ENCODE measurements at regions not wholly inside any gene's neighbourhood (a gene's known extent, or its start where the extent isn't known, plus 50 kb on each side); places are given as distances from the start of the nearest gene placed in this dataset.

DNA sequence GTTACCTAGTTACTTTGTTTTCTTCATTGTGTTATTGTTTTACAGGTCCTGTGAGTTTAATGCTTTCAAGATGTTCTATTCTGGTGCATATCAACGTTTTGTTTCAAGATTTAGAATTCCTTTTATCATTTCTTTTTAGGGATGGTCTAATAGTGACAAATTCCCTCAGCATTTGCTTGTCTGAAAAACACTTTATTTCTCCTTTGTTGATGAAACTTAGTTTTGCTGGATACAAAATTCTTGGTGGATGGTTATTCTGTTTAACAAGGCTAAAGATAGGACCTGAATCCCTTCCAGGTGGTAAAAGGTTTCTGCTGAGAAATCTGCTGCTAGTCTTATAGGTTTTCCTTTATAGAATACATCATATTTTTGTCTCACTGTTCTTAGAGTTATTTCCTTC, 102.3 kb downstream of the RND3 start:
- intact Hi-C loops (cut with micrococcal nuclease): no loop called here
- ATAC-seq (no peak), DNase-seq (no peak)
- CTCF ChIA-PET: no interaction called here
- Histone ChIP-seq H3K4me3 (ENCODE audit: low read length) (no peak overlapping the region), H3K27me3 (ENCODE audit: low read length) (no peaks in the 10 kb centered on the region), H3K27ac (ENCODE audit: low read length) (no peak overlapping the region), H3K36me3 (ENCODE audit: low read depth, low read length) (no peaks in the 10 kb centered on the region), H4K20me1 (ENCODE audit: low read length) (no peaks in the 10 kb centered on the region), H3F3A (ENCODE audit: low read length, unreplicated experiment) (no peaks in the 10 kb centered on the region), H2AFZ (ENCODE audit: low read length) (no peak overlapping the region), H3K4me1 (ENCODE audit: insufficient read depth, low read length) (no peaks in the 10 kb centered on the region), H3K9me3 (ENCODE audit: low read length) (peaks cover 7% of the 10 kb centered on the region; the same call in 1 of the 2 replicates), H3K4me2 (ENCODE audit: low read length) (no peak overlapping the region), H3K9me2 (replicated peaks; ENCODE audit: low read length) (no peaks in the 10 kb centered on the region), H3K79me2 (ENCODE audit: low read length) (no peaks in the 10 kb centered on the region), H3K9ac (ENCODE audit: low read length) (no peak overlapping the region)
- TF ChIP-seq EZH2phosphoT487 (IDR thresholded peaks at IDR 0.05; ENCODE audit: borderline replicate concordance, low read length) (no peak), EZH2 (IDR thresholded peaks at IDR 0.05; ENCODE audit: low read length, unreplicated experiment) (no peak)
- TF ChIP-seq, protein P1, sequence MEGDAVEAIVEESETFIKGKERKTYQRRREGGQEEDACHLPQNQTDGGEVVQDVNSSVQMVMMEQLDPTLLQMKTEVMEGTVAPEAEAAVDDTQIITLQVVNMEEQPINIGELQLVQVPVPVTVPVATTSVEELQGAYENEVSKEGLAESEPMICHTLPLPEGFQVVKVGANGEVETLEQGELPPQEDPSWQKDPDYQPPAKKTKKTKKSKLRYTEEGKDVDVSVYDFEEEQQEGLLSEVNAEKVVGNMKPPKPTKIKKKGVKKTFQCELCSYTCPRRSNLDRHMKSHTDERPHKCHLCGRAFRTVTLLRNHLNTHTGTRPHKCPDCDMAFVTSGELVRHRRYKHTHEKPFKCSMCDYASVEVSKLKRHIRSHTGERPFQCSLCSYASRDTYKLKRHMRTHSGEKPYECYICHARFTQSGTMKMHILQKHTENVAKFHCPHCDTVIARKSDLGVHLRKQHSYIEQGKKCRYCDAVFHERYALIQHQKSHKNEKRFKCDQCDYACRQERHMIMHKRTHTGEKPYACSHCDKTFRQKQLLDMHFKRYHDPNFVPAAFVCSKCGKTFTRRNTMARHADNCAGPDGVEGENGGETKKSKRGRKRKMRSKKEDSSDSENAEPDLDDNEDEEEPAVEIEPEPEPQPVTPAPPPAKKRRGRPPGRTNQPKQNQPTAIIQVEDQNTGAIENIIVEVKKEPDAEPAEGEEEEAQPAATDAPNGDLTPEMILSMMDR (conservative IDR thresholded peaks at IDR 0.05; ENCODE audit: low read depth, low read length): no peak
- no TSS peak for BruUV-seq (replicated peaks)
- POLR2A ChIA-PET (ENCODE audit: unreplicated experiment): no interaction called here

DNA sequence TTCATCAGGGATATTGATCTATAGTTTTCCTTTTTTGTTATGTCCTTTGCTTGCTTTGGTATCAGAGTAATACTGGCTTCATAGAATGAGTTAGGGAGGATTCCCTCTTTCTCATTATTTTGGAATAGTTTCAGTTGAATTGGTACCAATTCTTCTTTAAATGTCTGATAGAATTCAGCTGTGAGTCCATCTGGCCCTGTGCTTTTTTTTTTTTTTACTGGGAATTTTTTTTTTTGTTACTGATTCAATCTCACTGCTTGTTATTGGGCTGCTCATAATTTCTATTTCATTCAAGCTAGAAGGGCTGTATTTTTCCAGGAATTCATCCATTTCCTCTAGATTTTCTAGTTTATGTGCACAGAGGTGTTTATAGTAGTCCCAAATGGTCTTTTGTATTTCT, 103.9 kb downstream of the RND3 start:
- ChIA-PET POLR2A (ENCODE audit: unreplicated experiment) (no interaction called here), CTCF (no interaction called here)
- Histone ChIP-seq H3K4me2 (ENCODE audit: low read length) (no peak overlapping the region), H3K9me2 (replicated peaks; ENCODE audit: low read length) (no peaks in the 10 kb centered on the region), H2AFZ (ENCODE audit: low read length) (no peak overlapping the region), H3K4me1 (ENCODE audit: insufficient read depth, low read length) (no peaks in the 10 kb centered on the region), H3K9me3 (ENCODE audit: low read length) (peaks cover 7% of the 10 kb centered on the region; the same call in 1 of the 2 replicates), H3K36me3 (ENCODE audit: low read depth, low read length) (no peaks in the 10 kb centered on the region), H3K27ac (ENCODE audit: low read length) (no peak overlapping the region), H3K9ac (ENCODE audit: low read length) (no peak overlapping the region), H3F3A (ENCODE audit: low read length, unreplicated experiment) (no peaks in the 10 kb centered on the region), H3K79me2 (ENCODE audit: low read length) (no peaks in the 10 kb centered on the region), H3K4me3 (ENCODE audit: low read length) (no peak overlapping the region), H4K20me1 (ENCODE audit: low read length) (no peaks in the 10 kb centered on the region), H3K27me3 (ENCODE audit: low read length) (no peaks in the 10 kb centered on the region)
- TF ChIP-seq, protein P1 (conservative IDR thresholded peaks at IDR 0.05; ENCODE audit: low read depth, low read length): no peak
- TF ChIP-seq EZH2 (IDR thresholded peaks at IDR 0.05; ENCODE audit: low read length, unreplicated experiment) (no peak), EZH2phosphoT487 (IDR thresholded peaks at IDR 0.05; ENCODE audit: borderline replicate concordance, low read length) (no peak)
- intact Hi-C loops (cut with micrococcal nuclease): no loop called here
- no TSS peak for BruUV-seq (replicated peaks)
- ATAC-seq (no peak), DNase-seq (no peak)

DNA sequence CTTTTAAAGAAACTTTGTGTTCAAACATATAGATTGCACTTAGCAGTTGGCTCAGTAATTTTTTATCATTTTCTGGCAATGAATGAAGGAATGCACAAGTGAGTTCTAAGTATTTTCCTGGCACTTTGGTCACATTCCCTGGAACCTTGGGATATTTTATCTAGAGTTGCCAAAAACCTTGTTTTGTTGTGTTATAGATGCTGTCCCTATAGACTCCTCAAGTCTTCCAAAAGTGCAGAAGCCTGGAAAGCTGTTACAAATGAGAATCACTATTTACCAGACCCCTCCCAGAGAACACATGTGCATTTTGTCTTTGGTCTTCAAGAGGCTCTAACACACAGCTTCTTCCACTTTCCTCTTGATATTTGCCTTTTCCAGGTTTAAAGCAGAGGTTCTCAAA, 108.3 kb downstream of the RND3 start:
- Histone ChIP-seq H4K20me1 (ENCODE audit: low read length) (no peaks in the 10 kb centered on the region), H3K27me3 (ENCODE audit: low read length) (no peaks in the 10 kb centered on the region), H3K9ac (ENCODE audit: low read length) (no peak overlapping the region), H3K79me2 (ENCODE audit: low read length) (no peaks in the 10 kb centered on the region), H3K4me2 (ENCODE audit: low read length) (no peak overlapping the region), H3K9me2 (replicated peaks; ENCODE audit: low read length) (no peaks in the 10 kb centered on the region), H3K4me3 (ENCODE audit: low read length) (no peak overlapping the region), H3F3A (ENCODE audit: low read length, unreplicated experiment) (no peaks in the 10 kb centered on the region), H3K27ac (ENCODE audit: low read length) (no peak overlapping the region), H2AFZ (ENCODE audit: low read length) (no peak overlapping the region), H3K36me3 (ENCODE audit: low read depth, low read length) (no peaks in the 10 kb centered on the region), H3K9me3 (ENCODE audit: low read length) (no peaks in the 10 kb centered on the region), H3K4me1 (ENCODE audit: insufficient read depth, low read length) (no peaks in the 10 kb centered on the region)
- DNase-seq (no peak), ATAC-seq (no peak)
- POLR2A ChIA-PET (ENCODE audit: unreplicated experiment): no interaction called here
- no TSS peak for BruUV-seq (replicated peaks)
- intact Hi-C loops (cut with micrococcal nuclease): no loop called here
- CTCF ChIA-PET: no interaction called here
- TF ChIP-seq, protein P1 (conservative IDR thresholded peaks at IDR 0.05; ENCODE audit: low read depth, low read length): no peak
- TF ChIP-seq EZH2 (IDR thresholded peaks at IDR 0.05; ENCODE audit: low read length, unreplicated experiment): no peak
- no peak for TF ChIP-seq EZH2phosphoT487 (IDR thresholded peaks at IDR 0.05; ENCODE audit: borderline replicate concordance, low read length)

All from PC-3 (cell line).